GM12872 (cell line): ENCODE measurements at regions not wholly inside any gene's neighbourhood (a gene's known extent, or its start where the extent isn't known, plus 50 kb on each side); places are given as distances from the start of the nearest gene placed in this dataset.

Source experiments
- TF ChIP-seq, protein P1 (sequence below): IDR thresholded peaks from 3 replicates; pipeline ENCODE4 v1.5.1; 2011; ENCODE audit warnings: low read depth, mild to moderate bottlenecking, low read length, moderate library complexity; ENCODE audit not compliant: insufficient read depth

DNA sequence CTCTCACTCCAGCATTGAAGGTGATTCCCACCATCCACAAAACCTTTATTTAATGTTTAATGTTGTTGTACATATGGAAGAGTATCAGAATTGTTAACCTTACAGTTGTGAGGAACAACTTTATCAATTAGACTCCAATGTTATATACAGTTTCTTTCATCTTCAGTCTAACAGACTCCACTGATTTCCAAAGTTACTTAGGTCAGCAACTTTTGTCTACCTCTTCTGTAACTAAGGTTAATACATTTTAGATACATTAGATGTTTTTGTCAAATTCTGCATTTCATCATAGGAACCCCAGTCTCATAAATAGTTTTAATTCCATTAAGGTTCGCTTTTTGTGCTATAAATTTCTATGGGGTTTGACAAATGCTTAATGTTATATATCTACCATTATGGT lies 223.9 kb upstream of the POM121L12 start:
- TF ChIP-seq, protein P1, sequence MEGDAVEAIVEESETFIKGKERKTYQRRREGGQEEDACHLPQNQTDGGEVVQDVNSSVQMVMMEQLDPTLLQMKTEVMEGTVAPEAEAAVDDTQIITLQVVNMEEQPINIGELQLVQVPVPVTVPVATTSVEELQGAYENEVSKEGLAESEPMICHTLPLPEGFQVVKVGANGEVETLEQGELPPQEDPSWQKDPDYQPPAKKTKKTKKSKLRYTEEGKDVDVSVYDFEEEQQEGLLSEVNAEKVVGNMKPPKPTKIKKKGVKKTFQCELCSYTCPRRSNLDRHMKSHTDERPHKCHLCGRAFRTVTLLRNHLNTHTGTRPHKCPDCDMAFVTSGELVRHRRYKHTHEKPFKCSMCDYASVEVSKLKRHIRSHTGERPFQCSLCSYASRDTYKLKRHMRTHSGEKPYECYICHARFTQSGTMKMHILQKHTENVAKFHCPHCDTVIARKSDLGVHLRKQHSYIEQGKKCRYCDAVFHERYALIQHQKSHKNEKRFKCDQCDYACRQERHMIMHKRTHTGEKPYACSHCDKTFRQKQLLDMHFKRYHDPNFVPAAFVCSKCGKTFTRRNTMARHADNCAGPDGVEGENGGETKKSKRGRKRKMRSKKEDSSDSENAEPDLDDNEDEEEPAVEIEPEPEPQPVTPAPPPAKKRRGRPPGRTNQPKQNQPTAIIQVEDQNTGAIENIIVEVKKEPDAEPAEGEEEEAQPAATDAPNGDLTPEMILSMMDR = no peak

DNA sequence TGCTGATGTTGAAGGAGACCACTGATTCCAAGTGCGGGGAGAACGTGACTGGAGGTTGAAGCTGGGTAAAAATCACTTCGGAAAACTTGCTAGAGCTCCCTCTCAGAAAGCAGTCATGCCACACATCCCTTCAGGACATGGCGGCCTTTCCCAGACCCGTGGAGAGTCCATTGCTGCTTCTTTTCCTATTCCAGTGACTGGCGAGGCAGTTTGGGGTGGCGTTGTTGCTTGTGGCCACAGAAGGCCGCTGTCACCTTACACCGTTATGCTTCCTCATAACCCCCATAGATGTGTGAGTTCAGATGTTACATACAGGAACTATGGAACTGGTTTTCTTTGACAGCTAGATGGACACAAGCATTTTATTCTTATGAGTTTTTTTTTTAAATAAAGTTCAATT lies 235.6 kb upstream of the POM121L12 start:
- TF ChIP-seq, protein P1 = no peak

DNA sequence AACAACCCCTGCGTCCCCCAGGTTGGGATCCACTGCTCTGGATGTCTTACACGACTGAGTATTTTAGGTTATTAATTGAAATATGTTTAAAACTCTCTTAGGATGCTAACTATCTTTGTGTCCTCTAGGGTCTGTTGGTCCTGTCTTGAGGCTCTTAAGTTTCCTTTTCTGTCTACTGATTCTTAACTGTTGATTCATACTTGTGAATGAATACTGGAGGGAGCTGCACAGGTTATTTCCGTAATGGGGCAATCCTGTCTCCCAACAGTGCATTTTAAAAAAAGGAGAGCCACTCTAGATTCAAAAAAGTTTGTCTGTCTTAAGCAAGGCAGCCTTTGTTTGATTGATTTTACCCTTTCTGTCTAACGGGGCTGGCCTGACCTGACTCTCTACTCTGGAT lies 237.6 kb upstream of the POM121L12 start:
- TF ChIP-seq, protein P1 = no peak

DNA sequence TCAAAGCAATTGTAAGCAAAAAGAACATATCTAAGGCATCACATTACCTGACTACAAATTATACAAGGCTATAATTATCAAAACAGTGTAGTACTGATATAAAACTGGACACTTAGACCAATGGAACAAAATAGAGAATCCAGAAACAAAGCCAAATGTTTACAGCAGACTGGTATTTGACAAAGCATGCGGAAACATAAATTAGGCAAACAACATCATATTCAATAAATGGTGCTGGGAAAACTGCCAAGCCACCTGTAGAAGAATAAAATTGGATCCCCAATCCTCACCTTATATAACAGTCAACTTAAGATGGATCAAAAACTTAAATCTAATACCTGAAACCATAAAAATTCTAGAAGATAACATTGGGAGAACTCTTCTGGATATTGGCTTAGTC lies 240.8 kb upstream of the POM121L12 start:
- TF ChIP-seq, protein P1 = no peak

GRCh38 chr7:52791176-52791700 lies 244.2 kb upstream of the POM121L12 start:
- TF ChIP-seq, protein P1 = no peak

GRCh38 chr7:52786174-52786573 lies 249.3 kb upstream of the POM121L12 start:
- TF ChIP-seq, protein P1 = no peak

GRCh38 chr7:52782348-52782747 lies 253.1 kb upstream of the POM121L12 start:
- TF ChIP-seq, protein P1 = no peak

DNA sequence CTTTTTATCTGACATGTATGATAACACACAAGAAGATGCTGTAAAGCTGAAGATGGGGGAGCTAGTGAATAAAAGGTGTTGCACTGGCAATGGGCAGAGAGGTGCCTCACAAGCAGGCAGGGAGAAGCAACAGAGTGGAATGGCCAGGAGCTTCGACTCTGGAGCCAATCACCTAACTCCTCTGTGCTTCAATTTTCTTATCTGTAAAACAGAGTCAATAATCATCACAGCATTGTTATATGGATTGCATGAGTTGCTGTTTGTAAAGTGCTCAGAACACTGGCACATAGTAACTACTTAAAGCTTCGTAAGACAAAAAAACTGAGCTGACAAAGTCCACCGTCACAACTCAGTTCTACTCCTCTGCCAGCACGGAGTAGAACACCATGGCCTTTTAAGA lies 254.2 kb upstream of the POM121L12 start:
- TF ChIP-seq, protein P1 = no peak
